H1 (cell line): ENCODE measurements at regions not wholly inside any gene's neighbourhood (a gene's known extent, or its start where the extent isn't known, plus 50 kb on each side); places are given as distances from the start of the nearest gene placed in this dataset.

ENCODE experiments used
- CTCF ChIA-PET: fragments of 300-600 bp; sonication (Branson Sonifier 250); formaldehyde crosslinking; loops from one replicate; lab custom pipeline; 2021; ENCODE audit not compliant: partially characterized antibody; lab: Charles Lee
- POLR2A ChIA-PET: fragments of 300-600 bp; sonication (Branson Sonifier 250); formaldehyde crosslinking; loops from one replicate; lab custom pipeline; 2021; ENCODE audit warnings: inconsistent platforms; ENCODE audit not compliant: partially characterized antibody; lab: Charles Lee
- DNase-seq, 2 experiments: peaks; one replicate each; pipeline versions ENCODE4 v3.0.0 to v3.0.0-alpha.2; 2010 to 2022; ENCODE audit warnings: low spot score in 2 of 2, low read depth in 1 of 2, mixed read lengths in 1 of 2
- FAIRE-seq: peaks from 2 replicates; lab custom pipeline; 2011; peaks lifted over from hg19 to GRCh38; lab: Jason Lieb, UNC
- H2AFZ ChIP-seq: 2 replicates; pipeline ENCODE4 v1.8.1; 2012; ENCODE audit warnings: low read length, inconsistent platforms
- H2AK5ac ChIP-seq: 2 replicates; pipeline ENCODE4 v1.6.1; 2013; ENCODE audit warnings: low read depth, low read length
- H2BK120ac ChIP-seq: replicated peaks from 2 replicates; pipeline ENCODE3; 2013; ENCODE audit warnings: low read depth, low read length, inconsistent platforms
- H2BK12ac ChIP-seq: 2 replicates; pipeline ENCODE4 v1.6.1; 2013; ENCODE audit warnings: low read depth, low read length
- H2BK15ac ChIP-seq: 2 replicates; pipeline ENCODE4 v1.6.1; 2013; ENCODE audit warnings: low read length
- H2BK20ac ChIP-seq: 2 replicates; pipeline ENCODE4 v1.6.1; 2013; ENCODE audit warnings: low read length
- H2BK5ac ChIP-seq: 2 replicates; pipeline ENCODE4 v1.6.1; 2013; ENCODE audit warnings: low read depth, low read length
- H3K14ac ChIP-seq: 2 replicates; pipeline ENCODE4 v1.6.1; 2013; ENCODE audit warnings: inconsistent platforms; ENCODE audit not compliant: insufficient read length
- H3K18ac ChIP-seq: 2 replicates; pipeline ENCODE4 v1.6.1; 2013; ENCODE audit warnings: low read length; ENCODE audit errors: extremely low read depth
- H3K23ac ChIP-seq: 2 replicates; pipeline ENCODE4 v1.6.1; 2013; ENCODE audit warnings: inconsistent platforms; ENCODE audit not compliant: insufficient read length
- H3K23me2 ChIP-seq: 2 replicates; pipeline ENCODE4 v1.6.1; 2013; ENCODE audit warnings: low read depth, low read length
- H3K27ac ChIP-seq: 2 replicates; pipeline ENCODE4 v1.6.1; 2011; ENCODE audit warnings: low read depth, low read length, inconsistent platforms
- H3K27me3 ChIP-seq, 4 experiments: replicated peaks in 1 of 4; 1 replicate in 1 of 4; 2 replicates in 3 of 4; pipeline versions ENCODE4 v1.6.1 to v1.8.1; 2011 to 2013; ENCODE audit warnings: low read length in 3 of 4, mild to moderate bottlenecking in 3 of 4, inconsistent platforms in 2 of 4, mixed read lengths in 2 of 4, moderate library complexity in 1 of 4; ENCODE audit not compliant: control insufficient read depth in 3 of 4, insufficient read depth in 3 of 4; ENCODE audit errors: extremely low read depth in 1 of 4
- H3K36me3 ChIP-seq, 4 experiments: 2 replicates each; pipeline versions ENCODE4 v1.6.1 to v1.8.1; 2011 to 2013; ENCODE audit warnings: mild to moderate bottlenecking in 4 of 4, low read length in 3 of 4, moderate library complexity in 2 of 4, control low read depth in 1 of 4, inconsistent platforms in 1 of 4; ENCODE audit not compliant: insufficient read depth in 4 of 4, control insufficient read depth in 2 of 4
- H3K4ac ChIP-seq: replicated peaks from 2 replicates; pipeline ENCODE3; 2013; ENCODE audit warnings: low read length, low read depth, mixed read lengths, inconsistent platforms; ENCODE audit not compliant: insufficient read length
- H3K4me1 ChIP-seq, 4 experiments: replicated peaks in 1 of 4; 1 replicate in 1 of 4; 2 replicates in 3 of 4; pipeline versions ENCODE4 v1.6.1 to v1.8.1; 2011 to 2013; ENCODE audit warnings: low read length in 3 of 4, inconsistent platforms in 2 of 4, mixed read lengths in 1 of 4; ENCODE audit not compliant: insufficient read depth in 4 of 4, control insufficient read depth in 3 of 4
- H3K4me2 ChIP-seq, 2 experiments: 2 replicates each; pipeline versions ENCODE4 v1.6.1 to v1.8.1; 2011 to 2013; ENCODE audit warnings: low read depth in 2 of 2, low read length in 2 of 2, control low read depth in 1 of 2, inconsistent platforms in 1 of 2, mild to moderate bottlenecking in 1 of 2; ENCODE audit not compliant: insufficient read depth in 1 of 2
- H3K4me3 ChIP-seq, 4 experiments: fragments of 200-600, 300-600 bp in 1 of 4; sonication (generic), shearing (Covaris generic), sonication (Bioruptor Twin) in 1 of 4; 2 replicates each; pipeline versions ENCODE4 v1.5.1 to v1.8.1; 2011 to 2016; ENCODE audit warnings: low read length in 4 of 4, low read depth in 3 of 4, control low read depth in 2 of 4, inconsistent platforms in 2 of 4, mild to moderate bottlenecking in 2 of 4, mixed read lengths in 1 of 4, moderate library complexity in 1 of 4; ENCODE audit not compliant: insufficient read depth in 2 of 4; ENCODE audit errors: extremely low read depth in 1 of 4
- H3K56ac ChIP-seq: replicated peaks from 2 replicates; pipeline ENCODE3; 2013; ENCODE audit warnings: low read depth, mild to moderate bottlenecking, mixed read lengths, low read length, inconsistent platforms; ENCODE audit not compliant: insufficient read length
- H3K79me1 ChIP-seq: 2 replicates; pipeline ENCODE4 v1.6.1; 2013; ENCODE audit warnings: low read depth, low read length, control low read depth
- H3K79me2 ChIP-seq, 2 experiments: 2 replicates each; pipeline versions ENCODE4 v1.6.1 to v1.8.1; 2012 to 2013; ENCODE audit warnings: low read length in 2 of 2, mild to moderate bottlenecking in 2 of 2, inconsistent platforms in 1 of 2; ENCODE audit not compliant: insufficient read depth in 2 of 2, control insufficient read depth in 1 of 2
- H3K9ac ChIP-seq, 4 experiments: replicated peaks in 1 of 4; 1 replicate in 1 of 4; 2 replicates in 3 of 4; pipeline versions ENCODE4 v1.6.1 to v1.8.1; 2011 to 2013; ENCODE audit warnings: low read depth in 3 of 4, low read length in 3 of 4, control low read depth in 2 of 4, mild to moderate bottlenecking in 2 of 4, moderate library complexity in 2 of 4, inconsistent platforms in 1 of 4; ENCODE audit errors: extremely low read depth in 1 of 4
- H3K9me3 ChIP-seq, 2 experiments: 2 replicates each; pipeline versions ENCODE4 v1.6.1 to v1.8.1; 2012 to 2013; ENCODE audit warnings: mild to moderate bottlenecking in 2 of 2, moderate library complexity in 2 of 2, control low read depth in 1 of 2, inconsistent platforms in 1 of 2, low read depth in 1 of 2, low read length in 1 of 2, mixed read lengths in 1 of 2; ENCODE audit not compliant: insufficient read depth in 2 of 2
- H4K20me1 ChIP-seq, 2 experiments: replicated peaks in 1 of 2; 2 replicates each; pipeline versions ENCODE3 to v1.8.1; 2011 to 2013; ENCODE audit warnings: inconsistent platforms in 2 of 2, low read length in 2 of 2, mild to moderate bottlenecking in 1 of 2; ENCODE audit not compliant: insufficient read depth in 2 of 2, control insufficient read depth in 1 of 2
- H4K5ac ChIP-seq: 2 replicates; pipeline ENCODE4 v1.6.1; 2013; ENCODE audit warnings: low read length, low read depth, mixed read lengths, inconsistent platforms; ENCODE audit not compliant: insufficient read length
- H4K8ac ChIP-seq: 2 replicates; pipeline ENCODE4 v1.8.0; 2013; ENCODE audit warnings: mild to moderate bottlenecking, moderate library complexity, low read length, inconsistent platforms; ENCODE audit not compliant: insufficient read depth; ENCODE audit errors: extremely low read depth
- H4K91ac ChIP-seq: replicated peaks from 2 replicates; pipeline ENCODE3; 2013; ENCODE audit warnings: low read length, mixed read lengths, inconsistent platforms; ENCODE audit not compliant: insufficient read length
- CBX5 ChIP-seq: fragments of 300-800, 300-1000 bp; sonication (generic); IDR thresholded peaks from 2 replicates; pipeline ENCODE4 v1.7.1; 2016; ENCODE audit warnings: antibody characterized with exemption, low read length, low read depth
- MAFK ChIP-seq: IDR thresholded peaks from 2 replicates; pipeline ENCODE4 v1.6.1; 2012; ENCODE audit warnings: low read depth, mild to moderate bottlenecking, improper control_type of control experiment, low read length
- RAD21 ChIP-seq, 2 experiments: IDR thresholded peaks in 1 of 2; conservative IDR thresholded peaks in 1 of 2; 2 replicates each; pipeline ENCODE4 v1.6.1; 2011; ENCODE audit warnings: low read depth in 2 of 2, low read length in 2 of 2, improper control_type of control experiment in 1 of 2, inconsistent platforms in 1 of 2, mild to moderate bottlenecking in 1 of 2, moderate library complexity in 1 of 2
- ZNF274 ChIP-seq: IDR thresholded peaks from 2 replicates; pipeline ENCODE4 v1.7.0; 2012; ENCODE audit warnings: low read length, borderline replicate concordance; ENCODE audit errors: extremely low read depth
- WGBS, 2 experiments: shearing (Covaris generic) in 1 of 2; methylation state at CpG; one replicate each; pipeline versions ENCODE4 v1.1.6 to v1.1.7; 2013 to 2015; ENCODE audit warnings: low lambda C conversion rate in 2 of 2, mixed read lengths in 2 of 2, inconsistent platforms in 1 of 2, low coverage in 1 of 2, missing lambda C conversion rate in 1 of 2; ENCODE audit not compliant: insufficient replicate concordance in 2 of 2, insufficient coverage in 1 of 2, insufficient read length in 1 of 2; ENCODE audit errors: extremely low coverage in 1 of 2, missing lambda C conversion rate in 1 of 2; 5-methylcytosine and 5-hydroxymethylcytosine counted together

- TF ChIP-seq RAD21 (IDR thresholded peaks at IDR 0.05 in 1 of 2, conservative IDR thresholded peaks at IDR 0.05 in 1 of 2; ENCODE audit: low read depth in 2 of 2, low read length in 2 of 2) (no peak), MAFK (no peak), CBX5 (no peak), ZNF274 (no peak)
- Histone ChIP-seq H3K56ac (no peak overlapping the region), H4K8ac (no peak overlapping the region), H3K4me3 (no peak overlapping the region), H2BK12ac (no peak overlapping the region), H3K23me2 (no peaks in the 10 kb centered on the region), H3K27ac (no peak overlapping the region), H4K5ac (no peak overlapping the region), H3K18ac (no peak overlapping the region), H3K79me2 (no peaks in the 10 kb centered on the region), H4K91ac (no peak overlapping the region), H3K36me3 (no peaks in the 10 kb centered on the region), H3K4ac (no peak overlapping the region), H3K9ac (no peak overlapping the region), H2AK5ac (no peak overlapping the region), H2BK120ac (no peak overlapping the region), H4K20me1 (no peaks in the 10 kb centered on the region), H3K79me1 (no peaks in the 10 kb centered on the region), H3K4me2 (no peak overlapping the region), H2AFZ (no peak overlapping the region), H3K4me1 (peaks cover 0 to 7% (median 2%) of the 10 kb centered on the region in 4 experiments; a peak in 2 of 7 replicates), H3K27me3 (no peaks in the 10 kb centered on the region), H3K9me3 (peaks cover 0 to 6% of the 10 kb centered on the region in 2 experiments; a peak in 1 of 4 replicates), H2BK20ac (no peak overlapping the region), H3K23ac (no peak overlapping the region), H2BK5ac (no peak overlapping the region), H3K14ac (no peak overlapping the region), H2BK15ac (no peak overlapping the region)
- no peak for FAIRE-seq
- DNase-seq = no peak
- CTCF ChIA-PET = interaction anchor here (0.7 to 1.0 kb wide), 2 partner anchors 27 to 335 kb away, joined by 3 to 4 read pairs; no protein-coding TSS in a partner anchor
- 96% methylated on average over 4 of the region's 4 CpGs; no CpG with 5 or more reads in 1 of the 2 experiments for WGBS, 2 experiments
- POLR2A ChIA-PET = no interaction called here
Observed at GRCh38 chr16:6144463-6144862, 1046.9 kb upstream of the EEF2KMT start.
